NCI-H524 treated with DMSO at 0.1 percent for 48 hours (cell line): ENCODE measurements at regions not wholly inside any gene's neighbourhood (a gene's known extent, or its start where the extent isn't known, plus 50 kb on each side); places are given as distances from the start of the nearest gene placed in this dataset.

Experiments used
- DNase-seq: peaks from one replicate; lab custom pipeline; 2025; lab: John Stamatoyannopoulos, UW

DNA sequence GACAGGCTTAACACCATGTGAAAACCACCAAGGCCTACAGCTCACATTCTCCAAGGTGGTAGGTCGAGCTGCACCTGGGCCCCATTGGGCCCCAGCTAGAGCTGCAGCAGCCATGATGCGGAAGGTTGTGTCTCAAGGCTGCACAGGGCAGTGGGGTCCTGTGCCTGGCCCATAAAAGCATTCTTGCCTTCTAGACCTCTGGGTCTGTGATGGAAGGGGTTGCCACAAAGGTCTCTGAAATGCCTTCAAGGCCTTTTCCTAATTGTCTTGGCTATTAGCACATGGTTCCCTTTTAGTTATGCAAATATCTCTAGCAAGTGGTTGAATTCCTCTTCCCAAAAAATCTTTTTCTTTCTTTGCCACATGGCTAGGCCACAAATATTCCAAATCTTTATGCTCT, 52.5 kb upstream of the C11orf58 start:
- DNase-seq, result no peak

DNA sequence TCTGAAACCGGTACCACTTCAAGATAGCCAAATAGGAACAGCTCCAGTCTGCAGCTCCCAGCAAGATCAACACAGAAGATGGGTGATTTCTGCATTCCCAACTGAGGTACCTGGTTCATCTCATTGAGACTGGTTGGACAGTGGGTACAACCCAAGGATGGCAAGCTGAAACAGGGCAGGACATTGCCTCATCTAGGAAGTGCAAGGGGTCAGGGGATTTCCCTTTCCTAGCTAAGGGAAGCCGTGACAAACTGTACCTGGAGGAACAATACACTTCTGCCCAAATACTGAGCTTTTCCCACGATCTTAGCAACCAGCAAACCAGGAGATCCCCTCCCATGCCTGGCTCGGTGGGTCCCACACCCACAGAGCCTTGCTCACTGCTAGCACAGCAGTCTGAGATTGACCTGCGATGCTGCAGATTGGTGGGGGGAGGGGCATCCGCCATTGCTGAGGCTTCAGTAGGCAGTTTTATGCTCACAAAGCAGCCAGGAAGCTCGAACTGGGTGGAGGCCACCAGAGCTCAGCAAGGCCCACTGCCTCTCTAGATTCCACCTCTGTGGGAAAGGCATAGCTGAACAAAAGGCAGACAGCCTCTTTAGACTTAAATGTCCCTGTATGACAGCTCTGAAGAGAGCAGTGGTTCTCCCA, 59.9 kb upstream of the C11orf58 start:
- no peak for DNase-seq

DNA sequence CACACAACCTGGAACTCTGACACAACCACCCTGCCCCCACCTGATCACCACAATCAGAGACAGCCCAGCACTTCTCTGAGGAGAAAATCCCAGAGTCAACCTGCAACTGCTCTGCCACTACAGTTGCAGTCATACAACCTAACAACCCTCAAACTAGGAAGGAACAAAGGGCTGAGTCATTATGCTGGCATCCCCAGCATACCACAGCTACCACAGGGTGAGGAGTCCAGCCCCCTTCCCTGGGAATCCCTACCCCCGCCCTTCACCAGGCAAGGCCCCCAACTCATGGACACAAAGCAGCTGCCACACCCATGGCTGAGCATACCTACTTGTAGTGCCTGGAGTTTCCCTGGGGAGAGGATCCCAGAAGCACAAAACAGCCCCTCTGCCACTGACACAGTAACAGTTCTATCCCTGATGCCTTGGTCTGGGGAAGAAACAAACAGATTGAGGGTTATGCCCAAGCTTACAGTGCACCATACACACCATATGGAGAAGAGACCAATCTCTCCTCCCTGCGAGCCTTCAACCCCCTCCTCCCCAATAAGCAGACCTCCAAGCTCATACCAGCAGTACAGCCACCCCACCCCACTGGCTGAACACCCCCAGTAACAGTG, 68.5 kb upstream of the C11orf58 start:
- DNase-seq, result no peak

DNA sequence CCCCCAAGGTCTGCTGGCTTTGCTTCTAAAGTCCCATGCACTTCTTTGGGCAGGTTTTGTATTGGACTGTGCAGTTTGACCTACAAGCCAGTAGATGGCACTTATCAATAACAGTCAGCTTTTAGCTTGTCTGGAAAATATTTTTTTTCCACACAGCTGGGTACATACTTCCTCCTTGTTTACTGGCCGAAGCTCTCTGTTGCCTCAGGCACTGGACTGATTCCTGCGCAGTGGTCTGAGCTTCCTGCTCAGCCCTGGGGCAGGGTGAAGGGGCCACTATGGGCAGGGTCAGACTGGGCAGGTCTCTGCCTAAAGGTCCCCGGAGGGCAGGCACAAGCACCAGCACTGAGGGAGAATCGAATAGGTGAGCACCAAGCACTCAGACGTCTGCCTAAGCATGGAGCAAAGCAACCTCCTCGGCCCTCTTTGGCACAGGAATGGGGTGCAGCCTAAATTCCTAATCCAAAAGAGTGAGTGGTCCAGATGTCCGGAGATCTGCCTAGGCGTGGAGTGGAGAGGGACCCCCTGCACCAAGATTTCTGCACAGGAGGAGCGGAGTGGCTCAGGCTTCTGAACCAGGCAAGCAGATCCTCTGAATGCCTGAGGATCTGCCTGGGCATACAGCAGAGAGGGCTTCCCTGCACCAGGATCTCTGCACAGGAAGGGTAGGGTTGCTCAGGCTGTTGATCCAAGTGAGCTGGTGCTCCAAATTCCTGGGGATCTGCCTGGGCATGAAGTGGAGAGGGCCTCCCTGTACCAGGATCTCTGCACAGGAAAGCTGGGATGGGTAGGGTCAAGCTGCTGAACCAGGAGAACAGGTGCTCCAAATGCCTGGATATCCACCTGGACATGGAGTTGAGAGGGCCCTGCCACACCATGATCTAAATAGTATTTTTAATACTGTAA, 105.9 kb upstream of the C11orf58 start:
- no peak for DNase-seq

DNA sequence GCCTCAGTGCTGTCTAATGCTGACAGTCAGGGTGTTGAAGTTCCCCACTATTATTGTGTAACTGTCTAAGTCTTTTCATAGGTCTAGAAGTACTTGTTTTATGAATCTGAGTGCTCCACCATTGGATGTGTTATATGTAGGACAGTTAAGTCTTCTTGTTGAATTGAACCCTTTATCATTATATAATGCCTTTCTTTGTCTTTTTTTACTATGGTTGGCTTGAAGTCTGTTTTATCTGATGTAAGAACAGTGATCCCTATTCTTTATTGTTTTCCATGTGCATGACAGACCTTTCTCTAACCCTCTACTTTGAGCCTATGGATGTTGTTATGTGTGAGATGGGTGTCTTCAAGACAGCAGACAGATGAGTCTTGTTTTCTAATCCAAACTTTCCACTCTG, 107.8 kb upstream of the C11orf58 start:
- DNase-seq, result no peak

DNA sequence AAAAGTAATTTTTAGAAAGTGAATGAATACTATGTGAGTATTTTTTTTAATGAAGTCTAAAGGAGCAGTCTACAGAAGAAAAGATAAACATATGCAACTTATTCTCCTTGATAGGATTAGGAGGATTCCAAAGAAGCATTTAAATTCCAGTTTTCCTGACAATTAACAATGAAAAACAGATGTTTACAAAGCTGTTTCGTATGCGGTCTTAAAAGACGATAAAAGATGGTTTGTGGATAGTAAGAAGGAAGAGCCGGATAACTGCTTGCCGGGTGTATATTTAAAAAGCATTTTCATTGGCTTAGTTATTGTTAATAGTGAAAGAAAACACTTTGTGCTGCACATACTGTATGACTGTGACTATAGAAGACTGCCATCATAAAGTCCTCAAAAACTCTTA, 120.0 kb upstream of the C11orf58 start:
- DNase-seq, result no peak

DNA sequence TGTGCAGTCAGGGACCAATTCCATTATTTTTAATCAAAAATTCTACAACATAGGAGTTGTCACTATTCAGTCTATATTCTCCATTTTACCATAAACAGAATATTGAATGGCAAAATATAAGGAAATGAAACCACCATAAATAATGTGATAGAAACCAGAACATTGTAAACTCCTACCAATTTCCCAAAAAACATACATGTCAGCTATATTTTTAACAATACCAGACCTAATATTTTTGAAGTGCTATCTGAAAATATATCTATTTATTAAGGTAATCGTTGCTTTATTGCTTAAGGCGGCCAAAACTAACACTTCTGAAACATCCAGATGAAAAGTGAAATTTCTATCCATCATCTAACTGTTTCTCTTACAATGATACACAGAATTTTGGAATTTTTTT, 123.0 kb upstream of the C11orf58 start:
- DNase-seq, result no peak

DNA sequence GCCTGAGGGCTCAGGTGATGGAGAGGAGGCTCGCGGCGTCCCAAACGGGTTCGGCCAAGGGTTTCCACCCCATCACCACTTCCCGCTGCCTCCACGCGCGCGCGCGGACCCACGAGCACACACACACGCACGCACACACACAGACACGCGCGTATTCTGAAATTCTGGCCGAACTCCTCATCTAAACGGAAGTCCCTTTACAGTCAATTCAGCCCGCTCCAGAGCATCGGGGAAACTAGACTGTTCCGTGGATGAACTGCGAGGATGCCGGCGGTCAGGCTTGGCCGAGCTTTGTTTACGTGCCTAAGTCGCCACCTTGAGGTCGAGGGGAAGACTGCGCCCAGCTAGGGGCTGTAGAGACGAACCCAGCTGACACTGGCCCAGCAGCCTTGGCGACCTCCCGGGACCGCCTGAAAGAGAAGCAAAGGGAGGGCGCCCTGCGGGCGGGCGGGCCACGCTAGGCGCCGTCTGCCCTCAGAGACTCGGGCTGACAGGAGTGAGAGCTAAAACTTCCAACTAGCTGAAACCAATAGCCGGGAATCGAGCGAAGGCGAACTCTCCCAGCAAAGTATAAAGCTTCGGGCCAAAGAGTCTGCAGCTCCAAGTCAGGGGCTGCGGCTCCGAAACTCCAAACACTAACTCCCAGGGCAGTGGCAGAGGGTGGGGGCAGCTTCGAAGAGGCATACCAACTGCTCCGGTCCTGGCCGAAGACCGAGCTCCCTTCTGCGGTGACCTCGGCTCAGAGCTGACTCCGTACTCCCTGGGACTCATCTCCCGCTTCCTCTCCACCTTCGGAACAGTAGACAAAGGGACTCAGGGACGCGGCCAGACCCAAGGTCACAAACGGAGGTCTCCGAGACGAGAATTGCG, 124.7 kb upstream of the C11orf58 start:
- DNase-seq, result peak; percentile 48

DNA sequence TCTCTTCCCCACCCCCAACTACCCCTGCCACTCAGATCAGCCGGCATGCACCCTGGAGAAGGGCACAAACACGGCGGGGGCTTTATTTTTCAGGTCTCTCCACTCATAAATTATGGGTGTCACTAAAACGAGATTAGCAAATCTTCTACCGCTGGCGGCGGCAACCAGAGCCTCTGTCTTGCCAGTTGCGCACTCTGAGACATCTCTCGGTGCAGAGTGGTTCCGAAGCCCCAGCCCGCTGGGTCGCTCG, 125.3 kb upstream of the C11orf58 start:
- no peak for DNase-seq

DNA sequence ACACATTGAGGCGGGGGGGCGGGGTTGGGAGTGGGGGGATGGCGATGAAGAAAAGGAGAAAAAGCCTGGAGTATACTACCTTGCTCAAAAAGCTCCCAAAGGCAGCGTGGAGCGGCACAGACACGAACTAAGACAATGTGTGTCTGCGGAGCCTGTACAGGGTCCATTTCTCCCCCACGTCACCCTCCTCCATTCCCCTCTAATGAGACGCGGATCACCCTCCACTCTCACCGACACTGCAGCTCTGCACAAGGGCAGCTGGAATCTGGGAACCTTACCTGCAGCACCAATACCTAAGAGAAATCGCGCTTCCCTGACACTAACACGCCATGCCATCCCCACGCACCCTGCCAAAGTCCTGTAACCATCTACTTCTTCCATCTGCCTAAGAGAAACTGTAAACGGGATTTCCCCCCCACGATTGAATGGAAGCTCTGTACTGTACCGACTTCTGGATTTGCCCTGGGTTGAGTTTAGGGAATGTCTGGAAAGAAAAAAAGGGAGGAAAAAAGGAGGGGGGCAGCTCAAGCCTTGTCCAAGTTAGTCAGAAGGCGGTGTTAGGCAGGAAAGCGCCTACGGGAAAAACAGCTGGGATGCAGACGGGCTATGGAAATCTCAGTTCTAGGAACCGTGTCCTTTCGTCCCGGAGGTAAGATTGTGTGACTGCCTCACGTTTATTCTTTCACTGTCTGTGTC, 125.7 kb upstream of the C11orf58 start:
- DNase-seq, result no peak

DNA sequence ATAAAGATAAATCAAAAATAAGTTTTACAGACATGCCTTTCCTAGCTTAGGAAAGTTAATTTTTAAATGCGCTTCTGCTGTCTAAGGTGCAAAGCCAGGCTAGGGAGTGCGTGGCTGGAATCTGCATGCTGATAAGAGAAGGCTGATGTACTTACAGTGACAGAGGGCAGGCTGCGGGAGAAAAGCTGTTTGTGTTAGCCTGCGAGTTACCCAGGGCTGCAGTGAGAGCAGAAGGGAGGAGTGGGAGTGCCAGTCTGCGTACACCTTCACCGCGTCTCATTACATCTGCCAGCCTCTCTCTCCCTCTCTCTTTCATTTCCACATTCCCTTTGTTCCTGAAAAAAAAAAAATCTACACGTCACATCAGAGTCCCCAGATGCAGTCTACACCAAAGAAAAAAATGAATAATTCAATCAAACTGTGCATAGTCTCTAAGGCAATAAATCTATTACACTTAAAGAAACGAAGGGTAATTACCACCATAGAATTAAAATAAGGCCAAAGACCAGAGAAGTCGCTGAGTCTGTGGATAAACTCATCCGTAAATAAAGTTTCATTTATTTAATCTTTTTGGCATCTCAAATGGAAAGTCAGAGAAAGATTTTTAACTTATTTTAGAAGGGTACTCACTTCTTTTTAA, 126.4 kb upstream of the C11orf58 start:
- DNase-seq, result peak; percentile 15

DNA sequence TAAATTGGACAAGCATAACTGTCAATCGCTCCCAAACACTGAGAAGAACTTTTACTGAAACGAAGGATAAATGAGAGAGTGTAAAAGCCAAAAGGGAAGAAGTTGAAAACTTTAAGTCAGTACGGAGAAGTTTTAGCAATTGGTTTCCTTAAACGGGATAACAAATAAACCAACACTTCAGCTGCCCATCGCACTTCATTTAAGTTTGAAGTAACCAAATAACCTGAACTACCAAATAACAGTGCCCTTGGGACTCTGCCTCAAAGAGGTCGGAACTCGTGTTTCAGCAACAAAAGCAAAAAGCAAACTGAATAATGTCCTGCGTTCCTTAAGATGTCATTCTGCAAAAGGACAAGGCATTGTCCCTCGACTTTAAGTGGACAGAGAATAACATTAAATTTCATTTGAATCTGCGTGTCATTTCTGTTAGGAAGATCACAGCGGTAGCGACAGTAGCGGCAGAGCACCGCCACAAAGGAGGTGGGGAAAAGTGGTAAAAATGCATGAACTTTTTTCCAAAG, 127.0 kb upstream of the C11orf58 start:
- DNase-seq, result no peak

DNA sequence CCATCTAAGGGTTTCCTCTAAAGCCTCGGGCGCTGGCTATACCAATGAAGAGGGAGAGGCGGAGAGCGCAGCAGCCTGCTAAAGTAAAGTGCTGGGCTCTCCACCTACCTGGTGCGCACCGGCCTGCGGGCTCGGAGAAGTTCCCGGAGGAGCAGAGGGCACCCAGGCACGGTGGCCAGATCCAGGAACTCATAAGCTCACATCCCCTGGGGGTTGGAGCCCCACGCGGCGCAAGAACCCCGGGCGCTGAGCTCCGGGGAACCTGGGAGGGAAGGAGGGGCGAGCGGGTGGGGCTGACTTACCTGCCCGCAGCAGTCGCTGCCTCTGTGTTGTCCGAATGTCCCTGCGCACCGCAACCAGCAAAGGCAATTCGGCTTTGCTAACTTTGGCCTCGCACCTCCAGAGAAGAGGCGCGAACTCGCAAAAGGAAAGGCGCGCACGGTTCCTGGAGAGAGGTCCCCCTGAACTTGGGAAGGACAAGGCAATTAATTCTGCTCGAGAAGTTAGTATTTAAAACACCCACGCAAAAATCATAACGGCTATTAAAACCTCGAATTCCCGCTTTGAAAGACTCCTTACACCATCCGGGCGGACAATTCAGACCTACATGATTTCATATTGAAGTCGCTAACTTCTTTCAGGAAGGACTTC, 127.6 kb upstream of the C11orf58 start:
- no peak for DNase-seq

DNA sequence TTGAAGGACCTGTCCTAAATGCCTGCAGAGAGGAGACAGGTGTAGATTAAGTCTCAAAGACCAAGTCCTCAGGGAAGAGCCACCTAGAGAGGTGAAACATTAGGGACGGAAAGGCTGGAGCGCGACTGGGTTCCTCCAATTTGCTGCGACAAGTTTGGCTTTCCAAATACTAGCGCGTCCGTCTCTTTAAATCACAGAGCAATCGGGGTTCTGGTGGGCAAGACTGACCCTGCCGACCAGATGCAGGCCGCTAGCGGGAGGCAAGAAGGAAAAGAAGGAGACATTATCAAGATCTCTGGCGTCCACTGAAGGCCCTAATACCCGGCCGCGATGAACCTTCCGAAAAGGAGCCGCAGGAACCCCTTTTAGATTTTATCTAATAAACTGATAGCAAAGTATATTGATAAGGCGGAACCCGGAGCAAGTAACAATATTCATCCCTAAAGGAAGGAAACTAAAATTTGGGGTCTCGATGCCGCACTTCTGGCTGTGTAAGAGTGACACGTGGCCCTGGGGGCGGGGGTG, 128.2 kb upstream of the C11orf58 start:
- no peak for DNase-seq

DNA sequence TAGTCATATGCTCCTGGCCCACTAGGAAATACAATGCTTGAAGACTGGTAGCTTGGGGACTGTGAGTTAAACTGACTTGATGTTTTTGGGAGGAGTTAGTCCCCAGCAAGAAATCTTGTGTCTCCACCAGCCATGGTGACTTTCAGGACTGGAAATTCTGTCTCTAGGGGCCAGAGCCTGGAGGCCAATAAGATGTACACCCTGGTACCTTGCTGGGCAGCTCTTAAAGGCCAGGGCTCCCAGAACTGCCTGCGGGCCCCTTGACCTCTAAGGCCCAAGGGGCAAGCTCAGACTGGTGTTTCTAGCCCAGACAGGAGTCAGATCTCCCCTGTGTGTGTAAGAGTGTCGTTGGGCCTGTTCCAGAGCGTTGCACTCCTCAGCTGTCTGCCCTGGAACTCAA, 128.7 kb upstream of the C11orf58 start:
- DNase-seq, result no peak

DNA sequence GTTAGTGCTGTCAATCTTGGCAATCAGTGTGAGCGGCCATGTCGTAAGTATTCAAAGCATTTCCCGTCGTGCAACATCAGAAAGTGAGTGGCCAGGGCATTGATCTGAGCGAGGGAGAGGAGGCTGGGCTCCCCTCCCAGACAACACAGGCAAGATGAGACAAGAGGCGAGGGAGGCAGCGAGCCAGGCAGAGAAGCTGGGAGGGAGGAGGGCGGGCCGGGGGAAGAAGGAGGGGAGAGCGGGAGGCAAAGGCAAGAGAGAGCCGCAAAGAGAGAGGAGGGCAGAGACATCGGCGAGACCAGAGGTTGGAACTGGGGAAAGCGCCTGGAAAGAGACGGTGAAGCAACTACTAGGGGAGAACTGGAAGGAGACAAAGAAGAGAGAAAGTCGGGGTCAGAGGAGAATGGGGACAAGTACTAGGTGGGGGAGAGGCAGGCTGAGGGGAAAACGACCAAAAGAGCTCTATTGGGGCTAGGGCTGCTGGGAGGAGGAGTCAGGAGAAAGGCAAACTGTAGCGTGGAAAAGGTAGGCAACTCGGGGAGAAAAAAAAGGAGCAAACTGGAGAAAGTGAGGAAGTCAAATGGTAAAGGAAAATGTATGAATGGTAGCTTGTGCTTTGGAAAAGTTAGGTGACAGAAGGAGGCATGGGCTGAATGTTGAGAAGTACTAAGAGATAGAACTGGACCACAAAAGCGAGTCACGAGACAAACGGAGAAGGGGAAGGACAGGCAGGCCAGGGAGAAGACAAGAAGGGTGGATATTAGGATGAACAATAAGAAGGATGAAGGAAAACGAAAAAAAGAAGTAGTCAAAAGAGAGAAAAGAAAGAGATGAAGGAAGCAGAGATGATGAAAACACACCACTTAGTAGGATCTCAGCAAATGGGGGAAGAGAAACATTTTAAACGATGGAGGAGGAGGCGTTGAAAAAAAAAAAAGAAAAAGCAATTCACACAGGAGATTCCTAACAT, 130.5 kb upstream of the C11orf58 start:
- DNase-seq, result no peak

DNA sequence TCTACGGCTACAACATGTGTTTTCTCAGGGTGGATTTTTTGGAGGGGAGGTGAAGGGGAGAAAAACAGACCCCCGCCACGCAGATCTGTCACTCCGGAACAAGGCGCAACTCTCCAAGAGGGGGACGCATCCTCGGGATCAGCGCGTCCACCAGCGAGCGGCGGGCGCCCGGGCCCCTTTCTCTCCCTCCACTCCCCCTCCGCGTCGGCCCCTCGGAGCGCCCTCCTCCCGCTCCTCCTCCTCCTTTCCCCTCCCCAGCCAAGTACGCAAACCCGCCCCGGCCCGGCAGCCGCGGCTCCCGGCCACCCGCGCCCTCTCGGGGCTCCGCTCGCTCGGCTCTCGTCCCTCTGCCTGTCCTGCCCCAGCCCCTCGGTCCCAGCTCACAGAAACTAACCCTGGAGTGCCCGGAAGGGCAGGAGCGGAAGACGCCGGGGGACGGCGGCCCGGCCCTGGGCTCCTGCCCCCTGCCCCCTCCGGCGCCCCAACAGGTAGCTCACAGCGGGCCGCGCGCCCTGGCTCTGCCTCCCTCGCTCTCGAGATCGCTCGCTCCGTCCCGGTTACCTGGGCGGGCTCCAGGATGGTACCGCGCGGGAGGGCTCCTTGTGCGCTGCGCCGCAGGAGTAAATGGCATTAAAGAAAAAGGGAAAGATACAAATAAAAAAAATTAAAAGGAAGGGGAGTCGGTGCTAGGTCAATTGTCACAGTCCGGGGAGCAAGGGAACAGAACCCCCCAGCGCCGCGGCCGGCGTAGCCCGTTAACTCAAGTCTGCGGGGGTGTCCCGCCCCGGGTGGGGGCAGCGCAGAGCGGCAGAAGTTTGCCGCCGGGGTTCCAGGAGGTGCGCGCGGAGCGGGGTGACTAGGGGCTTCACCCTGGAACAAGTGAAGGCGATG, 131.4 kb upstream of the C11orf58 start:
- DNase-seq, result no peak
